H9 (cell line): ENCODE measurements at regions not wholly inside any gene's neighbourhood (a gene's known extent, or its start where the extent isn't known, plus 50 kb on each side); places are given as distances from the start of the nearest gene placed in this dataset.

Experiments
- DNase-seq: peaks from one replicate; pipeline ENCODE4 v3.0.0-alpha.2; 2017
- H2AFZ ChIP-seq: one replicate; pipeline ENCODE4 v1.6.1; 2013; ENCODE audit warnings: mild to moderate bottlenecking, low read length, control low read depth, moderate library complexity
- H2AK5ac ChIP-seq: 2 replicates; pipeline ENCODE4 v1.6.1; 2013; ENCODE audit warnings: low read length, control low read depth, mixed read lengths; ENCODE audit not compliant: insufficient read length
- H2BK120ac ChIP-seq: one replicate; pipeline ENCODE4 v1.6.1; 2013; ENCODE audit warnings: low read depth, mild to moderate bottlenecking, low read length, control low read depth, inconsistent platforms; ENCODE audit not compliant: poor library complexity, severe bottlenecking
- H2BK12ac ChIP-seq: 2 replicates; pipeline ENCODE4 v1.6.1; 2013; ENCODE audit warnings: low read length, control low read depth, mixed read lengths, low read depth; ENCODE audit not compliant: insufficient read length
- H2BK15ac ChIP-seq: 2 replicates; pipeline ENCODE4 v1.6.1; 2013; ENCODE audit warnings: low read depth, low read length, control low read depth
- H2BK20ac ChIP-seq: one replicate; pipeline ENCODE4 v1.6.1; 2013; ENCODE audit warnings: low read depth, mild to moderate bottlenecking, low read length, control low read depth, inconsistent platforms; ENCODE audit not compliant: poor library complexity, severe bottlenecking
- H2BK5ac ChIP-seq: 2 replicates; pipeline ENCODE4 v1.6.1; 2013; ENCODE audit warnings: low read length, control low read depth, mixed read lengths; ENCODE audit not compliant: insufficient read length
- H3K14ac ChIP-seq: 2 replicates; pipeline ENCODE4 v1.6.1; 2013; ENCODE audit warnings: low read length, control low read depth; ENCODE audit not compliant: insufficient read depth
- H3K18ac ChIP-seq: 2 replicates; pipeline ENCODE4 v1.6.1; 2013; ENCODE audit warnings: low read depth, mild to moderate bottlenecking, mixed read lengths, low read length, control low read depth; ENCODE audit not compliant: insufficient read length
- H3K23ac ChIP-seq: 2 replicates; pipeline ENCODE4 v1.6.1; 2013; ENCODE audit warnings: low read length, control low read depth, mixed read lengths, low read depth; ENCODE audit not compliant: insufficient read length
- H3K23me2 ChIP-seq: 2 replicates; pipeline ENCODE4 v1.6.1; 2013; ENCODE audit warnings: low read depth, mild to moderate bottlenecking, mixed read lengths, low read length, control low read depth; ENCODE audit not compliant: insufficient read length, poor library complexity, severe bottlenecking
- H3K27ac ChIP-seq: 2 replicates; pipeline ENCODE4 v1.5.1; 2013; ENCODE audit warnings: low read length, control low read depth, mixed read lengths, low read depth; ENCODE audit not compliant: insufficient read length
- H3K27me3 ChIP-seq: 2 replicates; pipeline ENCODE4 v1.6.1; 2013; ENCODE audit warnings: low read length, control low read depth, inconsistent platforms; ENCODE audit not compliant: insufficient read depth
- H3K4ac ChIP-seq: 2 replicates; pipeline ENCODE4 v1.6.1; 2013; ENCODE audit warnings: low read depth, mild to moderate bottlenecking, control low read depth, inconsistent platforms, low read length, moderate library complexity
- H3K4me1 ChIP-seq: 2 replicates; pipeline ENCODE4 v1.6.1; 2013; ENCODE audit warnings: low read length, control low read depth, inconsistent platforms; ENCODE audit not compliant: insufficient read depth
- H3K4me2 ChIP-seq: 2 replicates; pipeline ENCODE4 v1.6.1; 2013; ENCODE audit warnings: low read length, control low read depth, mixed read lengths; ENCODE audit not compliant: insufficient read length, insufficient read depth
- H3K56ac ChIP-seq: 2 replicates; pipeline ENCODE4 v1.6.1; 2013; ENCODE audit warnings: low read depth, mild to moderate bottlenecking, mixed read lengths, low read length, control low read depth; ENCODE audit not compliant: insufficient read length
- H3K79me1 ChIP-seq: 2 replicates; pipeline ENCODE4 v1.6.1; 2013; ENCODE audit warnings: low read depth, mild to moderate bottlenecking, moderate library complexity, low read length, control low read depth, inconsistent platforms; ENCODE audit not compliant: insufficient read depth, poor library complexity, severe bottlenecking
- H3K79me2 ChIP-seq: 2 replicates; pipeline ENCODE4 v1.6.1; 2013; ENCODE audit warnings: low read length, control low read depth, inconsistent platforms; ENCODE audit not compliant: insufficient read depth
- H3K9ac ChIP-seq: 2 replicates; pipeline ENCODE4 v1.6.1; 2013; ENCODE audit warnings: low read length, control low read depth, mixed read lengths; ENCODE audit not compliant: insufficient read length; ENCODE audit errors: extremely low read depth
- H3K9me3 ChIP-seq: one replicate; pipeline ENCODE4 v1.6.1; 2013; ENCODE audit warnings: low read depth, low read length, inconsistent platforms; ENCODE audit not compliant: control insufficient read depth
- H3T11ph ChIP-seq: one replicate; pipeline ENCODE4 v1.6.1; 2013; ENCODE audit warnings: mild to moderate bottlenecking, low read length, control low read depth, inconsistent platforms
- H4K20me1 ChIP-seq: one replicate; pipeline ENCODE4 v1.6.1; 2013; ENCODE audit not compliant: control insufficient read depth, insufficient read length, insufficient read depth
- H4K5ac ChIP-seq: 2 replicates; pipeline ENCODE4 v1.6.1; 2013; ENCODE audit warnings: low read depth, mild to moderate bottlenecking, mixed read lengths, low read length, control low read depth; ENCODE audit not compliant: insufficient read length
- H4K8ac ChIP-seq: replicated peaks from 2 replicates; pipeline ENCODE4 v1.6.1; 2013; ENCODE audit warnings: low read length, control low read depth, mixed read lengths, low read depth; ENCODE audit not compliant: insufficient read length
- H4K91ac ChIP-seq: 2 replicates; pipeline ENCODE4 v1.6.1; 2013; ENCODE audit warnings: low read depth, mild to moderate bottlenecking, moderate library complexity, mixed read lengths, low read length, control low read depth; ENCODE audit not compliant: insufficient read length
- H3K27ac Mint-ChIP-seq, 3 experiments: 2 replicates in 2 of 3; 3 replicates in 1 of 3; pipeline ENCODE4 v1.8.0; 2020 to 2021; ENCODE audit warnings: mixed read lengths in 3 of 3, mild to moderate bottlenecking in 1 of 3, moderate library complexity in 1 of 3
- H3K27me3 Mint-ChIP-seq: 2 replicates; pipeline ENCODE4 v1.8.0; 2021; ENCODE audit warnings: low read depth, mild to moderate bottlenecking, moderate library complexity, mixed read lengths
- H3K36me3 Mint-ChIP-seq, 3 experiments: 2 replicates in 2 of 3; 3 replicates in 1 of 3; pipeline ENCODE4 v1.8.0; 2020 to 2021; ENCODE audit warnings: low read depth in 3 of 3, mixed read lengths in 3 of 3; ENCODE audit not compliant: insufficient read depth in 1 of 3
- H3K4me1 Mint-ChIP-seq, 2 experiments: 2 replicates each; pipeline ENCODE4 v1.8.0; 2020; ENCODE audit warnings: mixed read lengths in 2 of 2
- H3K4me3 Mint-ChIP-seq, 2 experiments: 2 replicates in 1 of 2; 3 replicates in 1 of 2; pipeline ENCODE4 v1.8.0; 2020 to 2021; ENCODE audit warnings: mild to moderate bottlenecking in 2 of 2, mixed read lengths in 2 of 2, moderate library complexity in 1 of 2
- H3K9me3 Mint-ChIP-seq, 2 experiments: 2 replicates in 1 of 2; 3 replicates in 1 of 2; pipeline ENCODE4 v1.8.0; 2020; ENCODE audit warnings: mild to moderate bottlenecking in 2 of 2, mixed read lengths in 2 of 2, moderate library complexity in 1 of 2
- CTCF ChIP-seq: fragments of 200-600 bp; sonication (generic); conservative IDR thresholded peaks from 3 replicates; pipeline ENCODE4 v1.8.0; 2021; ENCODE audit warnings: antibody characterized with exemption, mild to moderate bottlenecking
- WGBS: extraction: QIAGEN DNeasy Blood & Tissue Kit; methylation state at CpG from one replicate; pipeline ENCODE4 v1.1.7; 2013; ENCODE audit warnings: missing lambda C conversion rate, low lambda C conversion rate, mixed read lengths; ENCODE audit not compliant: insufficient read length; ENCODE audit errors: extremely low coverage; 5-methylcytosine and 5-hydroxymethylcytosine counted together

GRCh38 chr2:120861576-120862191 lies 126.0 kb downstream of the GLI2 start:
- H3K9me3 ChIP-seq = no peaks in the 10 kb centered on the region
- H3K9ac ChIP-seq = no peak overlapping the region
- no peak overlapping the region for H2BK5ac ChIP-seq
- no peaks in the 10 kb centered on the region for H3K23me2 ChIP-seq
- no peak overlapping the region for H3K27ac ChIP-seq
- no peak overlapping the region for H3K4me3 Mint-ChIP-seq
- H3K27ac Mint-ChIP-seq = peak overlapping the region; percentile 33 to 86 (median 84); a peak in 6 of 7 replicates
- H2BK12ac ChIP-seq = no peak overlapping the region
- no peaks in the 10 kb centered on the region; the same call in 1 of the 2 replicates for H3K79me2 ChIP-seq
- no peak for DNase-seq
- no CpG with 5 or more reads among the region's 17 CpGs for WGBS
- H3K18ac ChIP-seq = no peak overlapping the region
- no peak overlapping the region for H2BK120ac ChIP-seq
- H3K9me3 Mint-ChIP-seq = no peaks in the 10 kb centered on the region
- H4K91ac ChIP-seq = no peak overlapping the region
- no peak overlapping the region for H2BK15ac ChIP-seq
- no peak overlapping the region for H3K4me2 ChIP-seq
- peaks cover 62 to 77% of the 10 kb centered on the region in 2 experiments for H3K4me1 Mint-ChIP-seq
- no peak overlapping the region for H2BK20ac ChIP-seq
- peaks cover 3 to 8% (median 6%) of the 10 kb centered on the region in 3 experiments; a peak in 3 of 7 replicates for H3K36me3 Mint-ChIP-seq
- no peak for TF ChIP-seq CTCF
- H3K4me1 ChIP-seq = peaks cover 18% of the 10 kb centered on the region
- H4K20me1 ChIP-seq = no peaks in the 10 kb centered on the region
- no peak overlapping the region for H2AFZ ChIP-seq
- no peaks in the 10 kb centered on the region for H3K27me3 ChIP-seq
- H2AK5ac ChIP-seq = no peak overlapping the region
- H3K27me3 Mint-ChIP-seq = no peaks in the 10 kb centered on the region; the same call in none of the 2 replicates
- no peaks in the 10 kb centered on the region for H3K79me1 ChIP-seq
- H3T11ph ChIP-seq = no peak overlapping the region
- H3K14ac ChIP-seq = no peak overlapping the region
- H4K8ac ChIP-seq = no peak overlapping the region
- H3K23ac ChIP-seq = no peak overlapping the region
- H3K56ac ChIP-seq = no peak overlapping the region
- no peak overlapping the region for H3K4ac ChIP-seq
- H4K5ac ChIP-seq = no peak overlapping the region
